Vagina (tissue), 2 donors: ENCODE measurements at regions not wholly inside any gene's neighbourhood (a gene's known extent, or its start where the extent isn't known, plus 50 kb on each side); places are given as distances from the start of the nearest gene placed in this dataset.

Source experiments
- CTCF ChIP-seq, 3 experiments: fragments of 450-650 bp in 2 of 3; fragments of 200-600 bp in 1 of 3; sonication (generic) in 1 of 3; IDR thresholded peaks; one replicate each; pipeline ENCODE4 v1.5.1; 2017 to 2019; ENCODE audit warnings: antibody characterized with exemption in 3 of 3, mild to moderate bottlenecking in 2 of 3, moderate library complexity in 2 of 3
- POLR2AphosphoS5 ChIP-seq, 2 donors: sonication (generic); formaldehyde crosslinking; IDR thresholded peaks; one replicate each; pipeline ENCODE4 v1.9.0; 2017; ENCODE audit warnings: antibody characterized with exemption in 2 of 2, mild to moderate bottlenecking in 2 of 2, low read depth in 1 of 2; ENCODE audit not compliant: insufficient read depth in 1 of 2

- TF ChIP-seq CTCF (IDR thresholded peaks at IDR 0.05) (no peak), POLR2AphosphoS5 (IDR thresholded peaks at IDR 0.05; ENCODE audit: insufficient read depth in 1 of 2, low read depth in 1 of 2) (no peak)
These were observed 215.7 kb downstream of the TEX29 start for GRCh38 chr13:111536075-111536642.
